Fibroblast of skin of scalp (primary cell): ENCODE measurements at regions not wholly inside any gene's neighbourhood (a gene's known extent, or its start where the extent isn't known, plus 50 kb on each side); places are given as distances from the start of the nearest gene placed in this dataset.
A peak's percentile ranks its signal among the peaks of the same experiment; 100 is the strongest.
"Not testable (repeated sequence)": the region's sequence is repeated elsewhere in the genome, so short reads cannot be mapped to it uniquely, and the experiment has no call there.

Experiments
- DNase-seq: peaks from one replicate; pipeline ENCODE4 v3.0.0-alpha.2; 2013

GRCh38 chr12:46569826-46570439, 197.4 kb upstream of the SLC38A2 start:
- DNase-seq: no peak

GRCh38 chr12:46567667-46568066, 195.1 kb upstream of the SLC38A2 start:
- no peak for DNase-seq

- peak; percentile 83 for DNase-seq
Measured at GRCh38 chr12:46562625-46563225, 190.2 kb upstream of the SLC38A2 start.

- not testable (repeated sequence) for DNase-seq
Measured at GRCh38 chr12:46561769-46562624, 189.4 kb upstream of the SLC38A2 start.

GRCh38 chr12:46560874-46561273, 188.3 kb upstream of the SLC38A2 start:
- no peak for DNase-seq

GRCh38 chr12:46560089-46560488, 187.5 kb upstream of the SLC38A2 start:
- DNase-seq: no peak

- DNase-seq: peak; percentile 61
Measured at GRCh38 chr12:46559311-46559710, 186.7 kb upstream of the SLC38A2 start.

GRCh38 chr12:46558677-46559076, 186.1 kb upstream of the SLC38A2 start:
- DNase-seq: peak; percentile 61

- DNase-seq: peak; percentile 63
Measured at GRCh38 chr12:46557539-46558373, 185.2 kb upstream of the SLC38A2 start.

- peak; percentile 79 for DNase-seq
Measured at GRCh38 chr12:46556819-46557524, 184.4 kb upstream of the SLC38A2 start.

GRCh38 chr12:46556105-46556559, 183.6 kb upstream of the SLC38A2 start:
- DNase-seq: peak; percentile 93

GRCh38 chr12:46555406-46555852, 182.9 kb upstream of the SLC38A2 start:
- DNase-seq: peak; percentile 91

GRCh38 chr12:46554460-46554859, 181.9 kb upstream of the SLC38A2 start:
- DNase-seq: peak; percentile 60

GRCh38 chr12:46553911-46554310, 181.3 kb upstream of the SLC38A2 start:
- DNase-seq: peak; percentile 80

GRCh38 chr12:46553266-46553665, 180.7 kb upstream of the SLC38A2 start:
- peak; percentile 72 for DNase-seq

- DNase-seq: no peak
Measured at GRCh38 chr12:46550266-46550879, 177.8 kb upstream of the SLC38A2 start.

- DNase-seq: peak; percentile 97
Measured at GRCh38 chr12:46549527-46550265, 177.1 kb upstream of the SLC38A2 start.

- DNase-seq: peak; percentile 72
Measured at GRCh38 chr12:46548605-46549071, 176.1 kb upstream of the SLC38A2 start.

GRCh38 chr12:46547421-46548354, 175.1 kb upstream of the SLC38A2 start:
- DNase-seq: peak; percentile 42
